Stomach (tissue), 4 donors: ENCODE measurements at regions not wholly inside any gene's neighbourhood (a gene's known extent, or its start where the extent isn't known, plus 50 kb on each side); places are given as distances from the start of the nearest gene placed in this dataset.

Source experiments
- POLR2A ChIP-seq, 4 donors: fragments of 450-650 bp; IDR thresholded peaks; one replicate each; pipeline ENCODE4 v1.6.1; 2016; ENCODE audit warnings: antibody characterized with exemption in 4 of 4, control low read depth in 2 of 4, mild to moderate bottlenecking in 1 of 4, moderate library complexity in 1 of 4
- TF ChIP-seq, protein P1 (sequence below), 7 experiments: fragments of 450-650 bp in 4 of 7; fragments of 200-600 bp in 3 of 7; sonication (generic) in 3 of 7; IDR thresholded peaks; one replicate each; pipeline ENCODE4 v1.5.1; 2016 to 2019; ENCODE audit warnings: antibody characterized with exemption in 7 of 7, control low read depth in 2 of 7, mild to moderate bottlenecking in 1 of 7

DNA sequence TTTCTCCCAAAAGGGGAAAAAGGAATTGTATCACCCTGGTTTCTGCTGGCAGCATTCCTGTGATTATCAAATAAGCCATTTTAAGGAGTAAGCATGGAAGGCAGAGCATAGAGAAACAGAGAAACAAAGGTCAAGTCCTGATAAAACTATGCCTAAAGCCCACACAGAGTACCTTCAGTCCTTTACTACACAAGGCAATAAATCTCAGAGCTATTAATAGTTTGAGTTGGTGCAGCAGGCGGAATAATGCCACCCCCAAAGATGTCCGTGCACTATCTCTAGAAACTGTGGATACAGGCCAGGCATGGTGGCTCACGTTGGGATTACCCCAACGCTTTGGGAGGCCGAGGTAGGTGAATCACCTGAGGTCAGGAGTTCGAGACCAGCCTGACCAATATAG lies 58.1 kb upstream of the ZBTB40 start:
- TF ChIP-seq, protein P1, sequence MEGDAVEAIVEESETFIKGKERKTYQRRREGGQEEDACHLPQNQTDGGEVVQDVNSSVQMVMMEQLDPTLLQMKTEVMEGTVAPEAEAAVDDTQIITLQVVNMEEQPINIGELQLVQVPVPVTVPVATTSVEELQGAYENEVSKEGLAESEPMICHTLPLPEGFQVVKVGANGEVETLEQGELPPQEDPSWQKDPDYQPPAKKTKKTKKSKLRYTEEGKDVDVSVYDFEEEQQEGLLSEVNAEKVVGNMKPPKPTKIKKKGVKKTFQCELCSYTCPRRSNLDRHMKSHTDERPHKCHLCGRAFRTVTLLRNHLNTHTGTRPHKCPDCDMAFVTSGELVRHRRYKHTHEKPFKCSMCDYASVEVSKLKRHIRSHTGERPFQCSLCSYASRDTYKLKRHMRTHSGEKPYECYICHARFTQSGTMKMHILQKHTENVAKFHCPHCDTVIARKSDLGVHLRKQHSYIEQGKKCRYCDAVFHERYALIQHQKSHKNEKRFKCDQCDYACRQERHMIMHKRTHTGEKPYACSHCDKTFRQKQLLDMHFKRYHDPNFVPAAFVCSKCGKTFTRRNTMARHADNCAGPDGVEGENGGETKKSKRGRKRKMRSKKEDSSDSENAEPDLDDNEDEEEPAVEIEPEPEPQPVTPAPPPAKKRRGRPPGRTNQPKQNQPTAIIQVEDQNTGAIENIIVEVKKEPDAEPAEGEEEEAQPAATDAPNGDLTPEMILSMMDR (IDR thresholded peaks at IDR 0.05): no peak
- TF ChIP-seq POLR2A (IDR thresholded peaks at IDR 0.05): no peak
